ENCODE measurements at regions not wholly inside any gene's neighbourhood (a gene's known extent, or its start where the extent isn't known, plus 50 kb on each side); places are given as distances from the start of the nearest gene placed in this dataset.
"Not testable (repeated sequence)": the region's sequence is repeated elsewhere in the genome, so short reads cannot be mapped to it uniquely, and the experiment has no call there.

- DNase-seq: no peak
- in situ Hi-C loops (cut with HindIII; ENCODE audit: low pct_ligation_motif_present, low pct_unique_long_range_greater_than_20kb, low sequenced_read_pairs): no loop called here
Measured at GRCh38 chr18:8999872-9000271, 102.6 kb upstream of the NDUFV2 start.

- in situ Hi-C loops (cut with HindIII; ENCODE audit: low pct_ligation_motif_present, low pct_unique_long_range_greater_than_20kb, low sequenced_read_pairs): no loop called here
Measured at GRCh38 chr18:9000733-9001132, 101.8 kb upstream of the NDUFV2 start.

GRCh38 chr18:9001209-9001608, 101.3 kb upstream of the NDUFV2 start:
- in situ Hi-C loops (cut with HindIII; ENCODE audit: low pct_ligation_motif_present, low pct_unique_long_range_greater_than_20kb, low sequenced_read_pairs): no loop called here
- no peak for DNase-seq

More at GRCh38 chr18:9000733-9001132, 101.8 kb upstream of the NDUFV2 start:
- DNase-seq: no peak

GRCh38 chr18:9003406-9004100, 98.9 kb upstream of the NDUFV2 start:
- DNase-seq: no peak
- in situ Hi-C loops (cut with HindIII; ENCODE audit: low pct_ligation_motif_present, low pct_unique_long_range_greater_than_20kb, low sequenced_read_pairs): no loop called here

GRCh38 chr18:9004308-9004707, 98.2 kb upstream of the NDUFV2 start:
- DNase-seq; in situ Hi-C loops (cut with HindIII; ENCODE audit: low pct_ligation_motif_present, low pct_unique_long_range_greater_than_20kb, low sequenced_read_pairs): not testable (repeated sequence)

- DNase-seq; in situ Hi-C loops (cut with HindIII; ENCODE audit: low pct_ligation_motif_present, low pct_unique_long_range_greater_than_20kb, low sequenced_read_pairs): not testable (repeated sequence)
Measured at GRCh38 chr18:9007700-9008099, 94.8 kb upstream of the NDUFV2 start.

- in situ Hi-C loops (cut with HindIII; ENCODE audit: low pct_ligation_motif_present, low pct_unique_long_range_greater_than_20kb, low sequenced_read_pairs): no loop called here
- no peak for DNase-seq
Measured at GRCh38 chr18:9008200-9008708, 94.2 kb upstream of the NDUFV2 start.

GRCh38 chr18:9008709-9009635, 93.5 kb upstream of the NDUFV2 start:
- in situ Hi-C loops (cut with HindIII; ENCODE audit: low pct_ligation_motif_present, low pct_unique_long_range_greater_than_20kb, low sequenced_read_pairs): no loop called here

GRCh38 chr18:9009703-9010488, 92.6 kb upstream of the NDUFV2 start:
- DNase-seq: no peak
- in situ Hi-C loops (cut with HindIII; ENCODE audit: low pct_ligation_motif_present, low pct_unique_long_range_greater_than_20kb, low sequenced_read_pairs): no loop called here

More at GRCh38 chr18:9008709-9009635, 93.5 kb upstream of the NDUFV2 start:
- DNase-seq: no peak

- DNase-seq: no peak
- in situ Hi-C loops (cut with HindIII; ENCODE audit: low pct_ligation_motif_present, low pct_unique_long_range_greater_than_20kb, low sequenced_read_pairs): no loop called here
Measured at GRCh38 chr18:9011431-9011830, 91.1 kb upstream of the NDUFV2 start.

- in situ Hi-C loops (cut with HindIII; ENCODE audit: low pct_ligation_motif_present, low pct_unique_long_range_greater_than_20kb, low sequenced_read_pairs): no loop called here
- no peak for DNase-seq
Measured at GRCh38 chr18:9013926-9014373, 88.5 kb upstream of the NDUFV2 start.

- in situ Hi-C loops (cut with HindIII; ENCODE audit: low pct_ligation_motif_present, low pct_unique_long_range_greater_than_20kb, low sequenced_read_pairs): no loop called here
- no peak for DNase-seq
Measured at GRCh38 chr18:9015689-9016088, 86.8 kb upstream of the NDUFV2 start.

- DNase-seq: no peak
- in situ Hi-C loops (cut with HindIII; ENCODE audit: low pct_ligation_motif_present, low pct_unique_long_range_greater_than_20kb, low sequenced_read_pairs): no loop called here
Measured at GRCh38 chr18:9016633-9017166, 85.8 kb upstream of the NDUFV2 start.

GRCh38 chr18:9017167-9017904, 85.2 kb upstream of the NDUFV2 start:
- in situ Hi-C loops (cut with HindIII; ENCODE audit: low pct_ligation_motif_present, low pct_unique_long_range_greater_than_20kb, low sequenced_read_pairs): no loop called here
- DNase-seq: no peak

GRCh38 chr18:9017905-9018227, 84.6 kb upstream of the NDUFV2 start:
- no peak for DNase-seq
- in situ Hi-C loops (cut with HindIII; ENCODE audit: low pct_ligation_motif_present, low pct_unique_long_range_greater_than_20kb, low sequenced_read_pairs): no loop called here

- no peak for DNase-seq
- in situ Hi-C loops (cut with HindIII; ENCODE audit: low pct_ligation_motif_present, low pct_unique_long_range_greater_than_20kb, low sequenced_read_pairs): no loop called here
Measured at GRCh38 chr18:9019135-9019534, 83.4 kb upstream of the NDUFV2 start.

GRCh38 chr18:9020221-9020620, 82.3 kb upstream of the NDUFV2 start:
- no peak for DNase-seq
- in situ Hi-C loops (cut with HindIII; ENCODE audit: low pct_ligation_motif_present, low pct_unique_long_range_greater_than_20kb, low sequenced_read_pairs): no loop called here

- in situ Hi-C loops (cut with HindIII; ENCODE audit: low pct_ligation_motif_present, low pct_unique_long_range_greater_than_20kb, low sequenced_read_pairs): no loop called here
- DNase-seq: no peak
Measured at GRCh38 chr18:9021458-9021857, 81.0 kb upstream of the NDUFV2 start.

Measured in ACHN (cell line).